HFF-Myc (cell line): ENCODE measurements at regions not wholly inside any gene's neighbourhood (a gene's known extent, or its start where the extent isn't known, plus 50 kb on each side); places are given as distances from the start of the nearest gene placed in this dataset.

ENCODE experiments used
- DNase-seq: peaks from one replicate; pipeline ENCODE4 v3.0.0-alpha.2; 2011; ENCODE audit warnings: low read depth; ENCODE audit errors: extremely low read depth
- H3K4me3 ChIP-seq: replicated peaks from 2 replicates; pipeline ENCODE4 v1.5.1; 2011; ENCODE audit warnings: low read depth, mild to moderate bottlenecking, control low read depth, low read length
- TF ChIP-seq, protein P1 (sequence below): IDR thresholded peaks from 2 replicates; pipeline ENCODE4 v1.5.1; 2012; ENCODE audit warnings: mild to moderate bottlenecking, low read depth, low read length, control low read depth; ENCODE audit errors: missing control alignments

DNA sequence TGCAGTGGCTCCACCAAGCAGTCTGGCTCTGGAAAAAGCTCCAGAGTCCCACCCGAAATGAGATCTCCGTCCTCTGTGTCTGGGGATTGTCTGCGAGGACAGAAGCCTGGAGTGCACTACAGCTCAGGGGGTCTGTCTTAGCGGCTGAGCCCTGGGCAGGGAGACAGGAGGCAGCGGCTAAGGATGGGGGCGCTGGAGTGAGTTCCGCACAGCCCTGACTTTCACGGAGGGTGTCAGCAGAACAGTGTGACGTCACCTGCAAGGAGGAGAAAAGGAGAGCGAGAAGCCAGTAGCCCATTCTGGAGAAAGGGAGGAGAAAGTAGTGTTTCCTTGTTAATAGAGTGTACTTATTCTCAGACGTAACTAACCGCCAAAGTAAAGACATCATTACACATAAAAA lies 97.6 kb downstream of the FAM50B start:
- no peak overlapping the region for H3K4me3 ChIP-seq
- TF ChIP-seq, protein P1, sequence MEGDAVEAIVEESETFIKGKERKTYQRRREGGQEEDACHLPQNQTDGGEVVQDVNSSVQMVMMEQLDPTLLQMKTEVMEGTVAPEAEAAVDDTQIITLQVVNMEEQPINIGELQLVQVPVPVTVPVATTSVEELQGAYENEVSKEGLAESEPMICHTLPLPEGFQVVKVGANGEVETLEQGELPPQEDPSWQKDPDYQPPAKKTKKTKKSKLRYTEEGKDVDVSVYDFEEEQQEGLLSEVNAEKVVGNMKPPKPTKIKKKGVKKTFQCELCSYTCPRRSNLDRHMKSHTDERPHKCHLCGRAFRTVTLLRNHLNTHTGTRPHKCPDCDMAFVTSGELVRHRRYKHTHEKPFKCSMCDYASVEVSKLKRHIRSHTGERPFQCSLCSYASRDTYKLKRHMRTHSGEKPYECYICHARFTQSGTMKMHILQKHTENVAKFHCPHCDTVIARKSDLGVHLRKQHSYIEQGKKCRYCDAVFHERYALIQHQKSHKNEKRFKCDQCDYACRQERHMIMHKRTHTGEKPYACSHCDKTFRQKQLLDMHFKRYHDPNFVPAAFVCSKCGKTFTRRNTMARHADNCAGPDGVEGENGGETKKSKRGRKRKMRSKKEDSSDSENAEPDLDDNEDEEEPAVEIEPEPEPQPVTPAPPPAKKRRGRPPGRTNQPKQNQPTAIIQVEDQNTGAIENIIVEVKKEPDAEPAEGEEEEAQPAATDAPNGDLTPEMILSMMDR: no peak
- no peak for DNase-seq

DNA sequence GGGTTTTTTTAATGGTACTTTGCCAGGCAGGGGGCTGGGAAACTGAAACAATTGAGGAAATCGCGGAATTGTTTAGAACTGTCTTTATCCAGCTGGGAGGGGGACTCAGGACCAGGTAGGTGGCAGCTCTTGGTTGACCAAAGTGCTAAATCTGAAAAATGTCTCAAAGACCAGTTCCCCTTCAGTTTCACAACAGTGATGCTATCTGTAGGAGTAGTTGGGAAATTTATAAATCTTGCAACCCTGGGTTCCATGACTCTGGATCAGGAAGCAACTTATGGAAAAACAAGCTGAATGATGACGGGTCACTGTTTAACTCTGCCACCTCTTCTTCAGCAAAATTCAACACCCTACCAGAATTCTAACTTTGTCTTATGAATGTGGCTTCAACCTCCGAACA lies 99.7 kb downstream of the FAM50B start:
- TF ChIP-seq, protein P1: no peak
- DNase-seq: no peak
- H3K4me3 ChIP-seq: no peak overlapping the region

DNA sequence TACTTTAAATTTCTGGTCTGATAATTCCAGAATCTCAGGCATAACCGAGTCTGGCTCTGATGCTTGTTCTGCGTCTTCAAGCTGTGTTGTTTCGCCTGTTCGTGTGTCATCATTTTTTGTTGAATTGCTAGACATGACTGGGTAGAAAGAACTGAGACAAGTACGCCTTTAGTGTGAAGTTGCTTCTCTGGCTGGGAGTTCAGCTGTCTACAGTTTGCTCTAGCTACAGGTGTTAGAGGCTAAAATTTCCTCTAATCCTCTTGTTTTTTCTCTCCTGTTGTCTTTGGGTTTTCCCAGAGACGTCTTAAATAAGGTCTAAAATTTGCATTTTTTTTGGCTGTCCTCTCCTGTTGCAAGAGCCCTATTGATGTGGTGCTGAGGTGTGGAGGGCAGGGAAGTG lies 100.3 kb downstream of the FAM50B start:
- DNase-seq: no peak
- H3K4me3 ChIP-seq: no peak overlapping the region
- TF ChIP-seq, protein P1: no peak

DNA sequence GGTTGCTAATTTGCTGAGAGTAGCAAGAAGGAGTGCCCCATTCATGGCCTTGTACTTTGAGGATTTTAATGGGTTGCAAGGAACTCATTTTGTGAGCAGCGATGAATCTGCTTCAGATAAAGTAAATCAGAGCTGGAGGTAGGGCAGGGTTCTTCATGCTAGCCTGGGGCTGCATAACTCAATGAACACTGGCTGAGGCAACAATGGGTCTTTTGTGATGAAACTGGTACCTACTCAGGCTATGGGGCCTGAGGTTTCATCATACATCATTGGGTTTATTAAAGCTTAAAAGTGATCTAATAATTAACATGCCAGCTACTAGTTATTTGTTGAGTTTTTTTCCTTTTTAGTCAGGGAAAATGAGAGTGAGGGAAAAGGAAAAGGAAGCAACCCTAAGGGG lies 106.9 kb downstream of the FAM50B start:
- no peak for DNase-seq
- H3K4me3 ChIP-seq: no peak overlapping the region
- TF ChIP-seq, protein P1: no peak

DNA sequence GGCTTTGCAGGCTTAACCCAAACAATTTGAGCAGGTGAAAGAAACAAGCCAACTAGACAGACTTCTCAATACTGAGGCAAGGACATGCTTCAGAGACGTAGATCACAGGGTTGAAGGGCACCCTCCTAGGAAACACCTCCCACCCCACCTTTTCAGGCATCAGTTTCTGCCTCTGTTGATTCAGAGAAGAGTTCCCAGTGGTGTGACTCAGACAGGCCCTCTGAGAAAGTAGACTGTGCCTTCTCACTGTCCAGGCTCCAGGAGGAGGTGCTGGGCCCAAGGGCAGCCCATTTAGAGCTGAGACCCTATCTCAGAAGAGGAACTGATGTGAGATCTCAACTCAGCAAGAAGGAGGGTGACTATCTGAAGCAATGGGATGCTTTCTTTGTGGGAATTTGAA lies 108.1 kb downstream of the FAM50B start:
- DNase-seq: no peak
- TF ChIP-seq, protein P1: no peak
- H3K4me3 ChIP-seq: no peak overlapping the region

DNA sequence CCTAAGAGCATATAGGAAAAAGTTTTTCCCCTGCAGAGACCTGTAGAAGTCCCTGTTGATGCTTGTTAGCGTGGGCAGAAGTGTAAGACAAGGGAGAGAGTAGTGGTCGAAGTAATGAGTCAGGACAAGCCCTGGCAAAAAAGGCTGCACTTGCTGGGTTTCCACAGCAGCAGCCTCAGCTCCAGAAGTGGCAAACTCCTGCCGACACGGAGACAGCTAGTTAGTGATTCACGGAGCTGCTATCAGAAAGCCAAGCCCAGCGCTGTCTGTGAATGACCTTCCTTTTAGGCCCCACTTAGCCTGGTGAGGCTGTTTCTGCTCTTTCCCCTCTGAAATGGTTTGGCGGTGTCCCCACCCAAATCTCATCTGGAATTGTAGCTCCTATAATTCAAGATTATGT lies 109.1 kb downstream of the FAM50B start:
- H3K4me3 ChIP-seq: no peak overlapping the region
- no peak for DNase-seq
- TF ChIP-seq, protein P1: no peak

DNA sequence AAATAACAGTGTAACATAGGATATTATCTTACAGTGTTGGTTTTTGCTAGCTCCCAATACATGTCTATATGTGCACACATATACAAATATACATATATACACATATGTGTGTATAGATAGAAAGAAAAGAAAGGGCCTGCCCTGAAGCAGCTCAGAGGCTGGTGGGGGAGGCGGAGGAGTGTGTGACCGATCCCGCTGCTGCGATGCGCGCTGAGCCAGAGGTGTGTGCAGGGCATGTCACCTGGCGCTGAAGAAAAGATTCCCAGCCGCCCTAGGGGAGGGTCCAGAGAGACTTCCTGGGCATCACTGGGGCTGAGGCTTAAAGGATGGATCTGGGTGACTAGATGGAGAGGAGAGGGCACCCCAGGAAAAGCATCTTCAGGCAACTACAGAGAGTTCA lies 110.2 kb downstream of the FAM50B start:
- DNase-seq: no peak
- H3K4me3 ChIP-seq: no peak overlapping the region
- TF ChIP-seq, protein P1: no peak
